ENCODE measurements at regions not wholly inside any gene's neighbourhood (a gene's known extent, or its start where the extent isn't known, plus 50 kb on each side); places are given as distances from the start of the nearest gene placed in this dataset.

- Mint-ChIP-seq H3K27ac (ENCODE audit: unreplicated experiment) (no peak overlapping the region), H3K36me3 (ENCODE audit: low read depth, unreplicated experiment) (no peaks in the 10 kb centered on the region), H3K9me3 (ENCODE audit: unreplicated experiment) (peaks cover 2% of the 10 kb centered on the region), H3K4me1 (ENCODE audit: low read depth, unreplicated experiment) (no peaks in the 10 kb centered on the region), H3K27me3 (ENCODE audit: low read depth, unreplicated experiment) (no peaks in the 10 kb centered on the region), H3K4me3 (ENCODE audit: unreplicated experiment) (no peak overlapping the region)
- no peaks in the 10 kb centered on the region for H4K20me1 ChIP-seq (ENCODE audit: insufficient read depth, low read length)
- FAIRE-seq (no peak), DNase-seq (ENCODE audit: low read depth) (no peak)
- no peaks in the 10 kb centered on the region for H3K36me3 ChIP-seq (ENCODE audit: insufficient read depth, low read length)
- H3K79me2 ChIP-seq (ENCODE audit: insufficient read depth, low read length), result no peaks in the 10 kb centered on the region
- no peak overlapping the region for H3K4me3 ChIP-seq (ENCODE audit: insufficient read depth, low read depth, low read length)
- no peak for TF ChIP-seq CTCF (IDR thresholded peaks at IDR 0.05; ENCODE audit: insufficient read depth, low read depth, low read length)
- H3K9me3 ChIP-seq (ENCODE audit: insufficient read depth, low read depth, low read length), result no peaks in the 10 kb centered on the region
- no peak overlapping the region for H2AFZ ChIP-seq (ENCODE audit: low read depth, low read length)
- H3K27ac ChIP-seq (ENCODE audit: low read depth, low read length), result no peak overlapping the region
- no peaks in the 10 kb centered on the region for H3K27me3 ChIP-seq (ENCODE audit: insufficient read depth, low read length)
- no peak overlapping the region for H3K4me2 ChIP-seq (ENCODE audit: low read length)
- H3K4me1 ChIP-seq (ENCODE audit: insufficient read depth, low read length), result no peaks in the 10 kb centered on the region
- no peak overlapping the region for H3K9ac ChIP-seq (ENCODE audit: low read length)
Observed at GRCh38 chr6:113805811-113806495, 51.2 kb upstream of the MARCKS start.
